NCI-H510A treated with DMSO at 0.1 percent for 48 hours (cell line): ENCODE measurements at regions not wholly inside any gene's neighbourhood (a gene's known extent, or its start where the extent isn't known, plus 50 kb on each side); places are given as distances from the start of the nearest gene placed in this dataset.

Experiments used
- DNase-seq: peaks from one replicate; lab custom pipeline; 2025; lab: John Stamatoyannopoulos, UW

GRCh38 chr20:20824924-20825584 lies 112.6 kb upstream of the RALGAPA2 start:
- DNase-seq, result peak; percentile 84

- no peak for DNase-seq
These were observed 111.0 kb upstream of the RALGAPA2 start for GRCh38 chr20:20823476-20823881.

GRCh38 chr20:20821484-20822260 lies 109.2 kb upstream of the RALGAPA2 start:
- no peak for DNase-seq

GRCh38 chr20:20820785-20821483 lies 108.5 kb upstream of the RALGAPA2 start:
- no peak for DNase-seq

- peak; percentile 24 for DNase-seq
These were observed 107.7 kb upstream of the RALGAPA2 start for GRCh38 chr20:20820104-20820503.

GRCh38 chr20:20816969-20817755 lies 104.7 kb upstream of the RALGAPA2 start:
- DNase-seq, result no peak

GRCh38 chr20:20815711-20816455 lies 103.4 kb upstream of the RALGAPA2 start:
- no peak for DNase-seq

- DNase-seq, result no peak
These were observed 102.2 kb upstream of the RALGAPA2 start for GRCh38 chr20:20814685-20815084.

- no peak for DNase-seq
These were observed 99.7 kb upstream of the RALGAPA2 start for GRCh38 chr20:20812136-20812535.

GRCh38 chr20:20808016-20808415 lies 95.6 kb upstream of the RALGAPA2 start:
- DNase-seq, result no peak

GRCh38 chr20:20806121-20807095 lies 94.0 kb upstream of the RALGAPA2 start:
- no peak for DNase-seq

GRCh38 chr20:20803011-20803410 lies 90.6 kb upstream of the RALGAPA2 start:
- DNase-seq, result no peak

GRCh38 chr20:20802328-20802727 lies 89.9 kb upstream of the RALGAPA2 start:
- DNase-seq, result no peak

GRCh38 chr20:20799716-20800312 lies 87.4 kb upstream of the RALGAPA2 start:
- no peak for DNase-seq

- DNase-seq, result no peak
These were observed 85.3 kb upstream of the RALGAPA2 start for GRCh38 chr20:20797521-20798310.

- DNase-seq, result no peak
These were observed 84.5 kb upstream of the RALGAPA2 start for GRCh38 chr20:20796766-20797440.

GRCh38 chr20:20795721-20796120 lies 83.3 kb upstream of the RALGAPA2 start:
- no peak for DNase-seq

- DNase-seq, result no peak
These were observed 82.7 kb upstream of the RALGAPA2 start for GRCh38 chr20:20795119-20795518.
